HG02884 (cell line): ENCODE measurements at regions not wholly inside any gene's neighbourhood (a gene's known extent, or its start where the extent isn't known, plus 50 kb on each side); places are given as distances from the start of the nearest gene placed in this dataset.
A peak's percentile ranks its signal among the peaks of the same experiment; 100 is the strongest.
"Not testable (repeated sequence)": the region's sequence is repeated elsewhere in the genome, so short reads cannot be mapped to it uniquely, and the experiment has no call there.

ENCODE experiments used
- ATAC-seq: cut with Tn5 transposase; IDR thresholded peaks from one replicate; pipeline ENCODE4 v1.9.1; 2021; ENCODE audit warnings: mild to moderate bottlenecking, moderate library complexity; ENCODE audit not compliant: unreplicated experiment

GRCh38 chr14:25440382-25440781 is 390.4 kb upstream of the STXBP6 start:
- not testable (repeated sequence) for ATAC-seq

GRCh38 chr14:25436906-25437305 is 387.0 kb upstream of the STXBP6 start:
- ATAC-seq, result no peak

- no peak for ATAC-seq
These were observed 386.4 kb upstream of the STXBP6 start for GRCh38 chr14:25436288-25436875.

GRCh38 chr14:25431211-25432076 is 381.5 kb upstream of the STXBP6 start:
- ATAC-seq, result no peak

- no peak for ATAC-seq
These were observed 380.9 kb upstream of the STXBP6 start for GRCh38 chr14:25430808-25431207.

GRCh38 chr14:25412998-25413397 is 363.1 kb upstream of the STXBP6 start:
- no peak for ATAC-seq

GRCh38 chr14:25411781-25412757 is 362.1 kb upstream of the STXBP6 start:
- ATAC-seq, result no peak

GRCh38 chr14:25406818-25407217 is 356.9 kb upstream of the STXBP6 start:
- no peak for ATAC-seq

GRCh38 chr14:25400607-25401206 is 350.8 kb upstream of the STXBP6 start:
- ATAC-seq, result peak; percentile 70

GRCh38 chr14:25396128-25396527 is 346.2 kb upstream of the STXBP6 start:
- ATAC-seq, result peak; percentile 70

GRCh38 chr14:25394791-25395391 is 344.9 kb upstream of the STXBP6 start:
- ATAC-seq, result no peak

- ATAC-seq, result no peak
These were observed 344.4 kb upstream of the STXBP6 start for GRCh38 chr14:25394356-25394755.

- no peak for ATAC-seq
These were observed 340.0 kb upstream of the STXBP6 start for GRCh38 chr14:25389948-25390347.

- no peak for ATAC-seq
These were observed 331.6 kb upstream of the STXBP6 start for GRCh38 chr14:25381498-25381897.

- ATAC-seq, result no peak
These were observed 325.7 kb upstream of the STXBP6 start for GRCh38 chr14:25375639-25376038.

GRCh38 chr14:25371068-25371467 is 321.1 kb upstream of the STXBP6 start:
- no peak for ATAC-seq

- not testable (repeated sequence) for ATAC-seq
These were observed 320.1 kb upstream of the STXBP6 start for GRCh38 chr14:25370057-25370456.

- no peak for ATAC-seq
These were observed 308.4 kb upstream of the STXBP6 start for GRCh38 chr14:25358330-25358729.

- no peak for ATAC-seq
These were observed 301.3 kb upstream of the STXBP6 start for GRCh38 chr14:25351269-25351668.

- ATAC-seq, result no peak
These were observed 300.9 kb upstream of the STXBP6 start for GRCh38 chr14:25350802-25351201.
